ENCODE measurements at regions not wholly inside any gene's neighbourhood (a gene's known extent, or its start where the extent isn't known, plus 50 kb on each side); places are given as distances from the start of the nearest gene placed in this dataset.

- TF ChIP-seq, protein P1, sequence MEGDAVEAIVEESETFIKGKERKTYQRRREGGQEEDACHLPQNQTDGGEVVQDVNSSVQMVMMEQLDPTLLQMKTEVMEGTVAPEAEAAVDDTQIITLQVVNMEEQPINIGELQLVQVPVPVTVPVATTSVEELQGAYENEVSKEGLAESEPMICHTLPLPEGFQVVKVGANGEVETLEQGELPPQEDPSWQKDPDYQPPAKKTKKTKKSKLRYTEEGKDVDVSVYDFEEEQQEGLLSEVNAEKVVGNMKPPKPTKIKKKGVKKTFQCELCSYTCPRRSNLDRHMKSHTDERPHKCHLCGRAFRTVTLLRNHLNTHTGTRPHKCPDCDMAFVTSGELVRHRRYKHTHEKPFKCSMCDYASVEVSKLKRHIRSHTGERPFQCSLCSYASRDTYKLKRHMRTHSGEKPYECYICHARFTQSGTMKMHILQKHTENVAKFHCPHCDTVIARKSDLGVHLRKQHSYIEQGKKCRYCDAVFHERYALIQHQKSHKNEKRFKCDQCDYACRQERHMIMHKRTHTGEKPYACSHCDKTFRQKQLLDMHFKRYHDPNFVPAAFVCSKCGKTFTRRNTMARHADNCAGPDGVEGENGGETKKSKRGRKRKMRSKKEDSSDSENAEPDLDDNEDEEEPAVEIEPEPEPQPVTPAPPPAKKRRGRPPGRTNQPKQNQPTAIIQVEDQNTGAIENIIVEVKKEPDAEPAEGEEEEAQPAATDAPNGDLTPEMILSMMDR (IDR thresholded peaks at IDR 0.05) = peak in 2 of 12 donors; percentile 9 to 13
- no peak for TF ChIP-seq POLR2A (IDR thresholded peaks at IDR 0.05)
These were observed 156.9 kb downstream of the MAFB start for GRCh38 chr20:40532103-40532502.
